ENCODE measurements at regions not wholly inside any gene's neighbourhood (a gene's known extent, or its start where the extent isn't known, plus 50 kb on each side); places are given as distances from the start of the nearest gene placed in this dataset.

DNA sequence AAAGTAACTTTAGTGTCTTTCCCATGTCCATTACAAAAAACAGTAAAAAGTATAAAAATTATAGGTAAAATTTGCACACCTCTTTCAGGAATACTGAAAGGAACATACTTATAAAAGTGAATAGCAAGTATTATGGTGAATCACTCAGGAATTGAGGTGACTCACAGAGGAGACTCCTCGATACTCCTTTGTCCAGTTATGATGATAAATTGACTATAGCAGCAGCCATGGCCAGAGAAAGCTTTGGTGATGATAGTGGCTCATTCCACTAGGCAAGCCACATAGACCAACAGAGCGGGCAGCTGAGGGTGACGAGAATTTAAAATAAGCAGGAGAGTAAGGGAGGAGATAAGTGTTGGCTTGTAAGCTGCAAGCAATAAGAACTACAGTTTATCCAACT is 1231.1 kb upstream of the CELF2 start:
- in situ Hi-C loops (cut with HindIII; ENCODE audit: low sequenced_read_pairs): no loop called here

GRCh38 chr10:9789996-9790395 is 1227.7 kb upstream of the CELF2 start:
- no peak for DNase-seq (ENCODE audit: low spot score)
- in situ Hi-C loops (cut with HindIII; ENCODE audit: low sequenced_read_pairs): no loop called here

More for the DNA sequence above, 1231.1 kb upstream of the CELF2 start:
- DNase-seq (ENCODE audit: low spot score): no peak

DNA sequence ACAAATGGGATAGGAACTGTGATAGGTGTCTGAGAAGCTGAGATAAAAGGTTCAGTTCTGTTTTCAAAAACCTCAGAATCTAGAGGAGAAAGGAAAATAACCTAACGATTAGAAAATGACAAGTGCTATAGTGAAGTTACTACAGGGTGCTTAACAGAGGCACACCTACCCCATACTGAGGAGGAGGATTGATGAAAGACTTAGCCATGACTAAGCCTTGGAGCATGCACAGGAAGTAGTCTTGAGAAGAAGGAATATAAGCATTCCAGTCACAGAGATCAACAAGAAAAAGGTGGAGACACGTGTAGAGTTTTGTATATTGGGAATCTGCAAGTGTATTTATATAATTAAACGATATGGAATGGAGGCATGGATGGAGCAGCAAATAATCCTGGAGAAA is 1225.5 kb upstream of the CELF2 start:
- in situ Hi-C loops (cut with HindIII; ENCODE audit: low sequenced_read_pairs): no loop called here
- no peak for DNase-seq (ENCODE audit: low spot score)

DNA sequence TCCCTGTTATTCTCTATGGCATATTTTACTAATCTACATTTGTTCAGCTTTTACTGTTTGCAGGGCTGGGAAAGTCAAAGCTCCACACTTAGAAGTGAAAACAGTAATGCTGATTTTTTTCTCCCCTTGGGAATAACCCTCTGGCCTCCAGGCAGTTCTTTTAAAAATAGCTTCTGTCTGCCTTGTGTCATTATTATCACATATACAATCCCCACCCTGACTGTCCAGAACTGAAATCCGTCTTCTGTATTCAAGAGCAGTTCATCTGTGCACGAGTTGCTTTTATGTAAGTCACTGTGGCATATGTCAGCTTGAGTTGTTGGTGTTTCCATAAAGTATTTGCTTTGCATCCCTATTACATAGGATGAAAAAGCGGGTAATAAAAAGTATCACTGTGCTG is 1221.1 kb upstream of the CELF2 start:
- in situ Hi-C loops (cut with HindIII; ENCODE audit: low sequenced_read_pairs): no loop called here
- DNase-seq (ENCODE audit: low spot score): no peak

DNA sequence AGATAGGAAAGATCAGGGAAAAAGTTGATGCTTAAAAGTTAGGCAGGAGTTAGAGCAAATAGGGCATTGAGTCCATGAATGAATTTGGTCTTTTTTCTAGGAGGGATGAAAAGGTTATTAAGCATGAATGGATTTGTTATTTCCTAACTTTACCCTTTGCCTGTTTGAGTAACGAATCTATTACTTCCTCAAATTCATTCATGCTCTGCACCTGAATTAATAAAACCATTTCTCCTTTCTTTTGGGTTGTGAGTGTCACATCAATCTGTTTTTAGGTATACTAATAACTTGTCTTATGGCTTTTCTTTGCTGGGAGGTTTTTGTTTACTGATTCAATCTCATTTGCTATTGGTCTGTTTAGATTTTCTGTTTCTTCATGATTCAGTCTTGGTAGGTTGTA is 1217.7 kb upstream of the CELF2 start:
- in situ Hi-C loops (cut with HindIII; ENCODE audit: low sequenced_read_pairs): no loop called here
- no peak for DNase-seq (ENCODE audit: low spot score)

- DNase-seq (ENCODE audit: low spot score): no peak
- in situ Hi-C loops (cut with HindIII; ENCODE audit: low sequenced_read_pairs): no loop called here
These were observed 1217.1 kb upstream of the CELF2 start for GRCh38 chr10:9800571-9800970.

GRCh38 chr10:9807846-9808245 is 1209.8 kb upstream of the CELF2 start:
- in situ Hi-C loops (cut with HindIII; ENCODE audit: low sequenced_read_pairs): no loop called here
- no peak for DNase-seq (ENCODE audit: low spot score)

- no peak for DNase-seq (ENCODE audit: low spot score)
- in situ Hi-C loops (cut with HindIII; ENCODE audit: low sequenced_read_pairs): no loop called here
These were observed 1206.1 kb upstream of the CELF2 start for GRCh38 chr10:9811601-9812000.

DNA sequence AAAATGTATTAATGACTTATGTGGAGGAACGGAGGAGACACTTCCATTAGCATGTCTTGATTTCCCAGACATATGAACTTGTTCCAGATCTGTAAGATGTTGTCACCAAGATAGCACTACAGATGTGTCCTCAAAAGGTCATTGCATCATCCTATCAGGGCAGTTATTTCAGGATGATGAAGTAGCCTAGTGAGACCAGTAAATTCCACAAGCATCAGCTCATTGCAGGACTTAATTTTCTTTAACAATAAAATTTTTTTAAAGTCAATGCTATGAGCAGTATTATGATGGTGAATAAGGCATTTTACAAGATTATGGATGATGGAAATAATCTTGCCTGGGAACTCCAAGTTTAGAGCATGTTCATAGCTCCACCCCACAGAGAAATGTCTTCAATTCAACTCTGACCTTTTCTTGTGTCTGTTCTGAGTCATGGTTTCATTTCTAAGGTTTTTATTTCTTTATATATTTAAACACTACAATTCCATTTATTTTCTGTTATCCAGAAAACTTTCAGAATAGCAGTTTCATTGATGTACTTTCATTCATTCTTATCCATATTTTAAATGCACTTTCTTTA is 1203.3 kb upstream of the CELF2 start:
- in situ Hi-C loops (cut with HindIII; ENCODE audit: low sequenced_read_pairs): no loop called here
- DNase-seq (ENCODE audit: low spot score): no peak

GRCh38 chr10:9819756-9820494 is 1197.7 kb upstream of the CELF2 start:
- in situ Hi-C loops (cut with HindIII; ENCODE audit: low sequenced_read_pairs): no loop called here
- no peak for DNase-seq (ENCODE audit: low spot score)

- in situ Hi-C loops (cut with HindIII; ENCODE audit: low sequenced_read_pairs): no loop called here
- no peak for DNase-seq (ENCODE audit: low spot score)
These were observed 1194.3 kb upstream of the CELF2 start for GRCh38 chr10:9823268-9823930.

DNA sequence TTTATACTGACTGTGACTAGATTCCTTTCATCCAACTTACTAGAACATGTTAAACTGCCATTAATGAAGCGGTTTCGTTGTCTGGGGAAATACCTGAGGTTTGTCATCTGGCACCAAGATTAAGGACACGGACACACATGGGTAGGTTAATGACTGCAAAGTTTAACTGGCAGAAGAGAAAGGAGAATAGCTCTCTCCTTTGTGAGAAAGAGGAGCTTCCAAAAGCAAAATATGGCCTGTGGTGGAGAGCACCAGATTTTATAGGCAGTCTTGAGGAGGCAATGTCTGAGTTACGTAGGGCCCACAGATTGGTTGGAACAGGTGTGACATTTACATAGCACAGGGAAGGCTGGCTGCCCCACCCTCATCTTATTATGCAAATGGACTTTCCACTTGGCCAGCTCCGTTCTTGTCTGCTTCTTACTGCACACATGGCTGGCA is 1193.0 kb upstream of the CELF2 start:
- in situ Hi-C loops (cut with HindIII; ENCODE audit: low sequenced_read_pairs): no loop called here
- DNase-seq (ENCODE audit: low spot score): no peak

DNA sequence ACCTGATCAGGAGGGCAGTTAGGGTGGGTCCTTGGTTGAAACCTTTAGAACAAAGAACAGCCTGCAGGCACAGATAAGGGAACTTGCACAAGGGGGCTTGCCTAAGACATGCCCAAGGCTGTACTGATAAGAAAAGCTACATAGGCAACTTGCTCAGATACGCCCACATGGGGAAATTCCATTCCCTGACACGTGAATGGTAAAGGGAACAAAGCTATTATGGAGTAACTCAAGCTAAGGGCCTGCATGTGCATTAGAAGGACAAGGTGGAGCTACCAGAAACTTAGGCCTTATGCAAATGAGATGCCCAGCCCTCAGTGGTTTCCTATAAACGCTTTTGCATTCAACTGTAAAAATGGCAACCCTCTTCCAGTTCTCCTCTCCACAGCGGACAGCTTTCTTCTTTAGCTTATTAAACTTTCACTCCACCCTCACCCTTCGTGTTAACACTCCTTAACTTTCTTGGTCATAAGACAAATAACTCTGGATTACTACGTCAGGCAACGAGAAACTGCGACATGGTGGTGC is 1192.1 kb upstream of the CELF2 start:
- in situ Hi-C loops (cut with HindIII; ENCODE audit: low sequenced_read_pairs): no loop called here
- DNase-seq (ENCODE audit: low spot score): no peak

DNA sequence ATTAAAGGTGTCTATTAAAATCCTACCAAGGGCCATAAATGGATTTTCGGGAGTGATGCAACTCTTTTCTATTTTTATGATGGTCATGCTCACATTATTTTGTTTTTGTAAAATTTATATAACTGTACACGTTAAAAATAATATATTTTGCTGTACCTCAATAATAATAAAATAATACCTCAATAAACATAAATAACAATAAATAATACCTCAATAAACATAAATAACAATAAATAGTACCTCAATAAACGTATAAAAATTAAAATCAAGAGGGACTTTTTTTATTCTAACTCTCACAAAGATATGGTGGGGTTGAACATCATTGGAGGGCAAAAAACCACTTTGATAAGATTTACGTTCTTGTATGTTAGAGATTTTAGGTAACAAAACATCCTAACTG is 1189.6 kb upstream of the CELF2 start:
- in situ Hi-C loops (cut with HindIII; ENCODE audit: low sequenced_read_pairs): no loop called here
- DNase-seq (ENCODE audit: low spot score): no peak

- in situ Hi-C loops (cut with HindIII; ENCODE audit: low sequenced_read_pairs): no loop called here
- no peak for DNase-seq (ENCODE audit: low spot score)
These were observed 1183.7 kb upstream of the CELF2 start for GRCh38 chr10:9833942-9834341.

DNA sequence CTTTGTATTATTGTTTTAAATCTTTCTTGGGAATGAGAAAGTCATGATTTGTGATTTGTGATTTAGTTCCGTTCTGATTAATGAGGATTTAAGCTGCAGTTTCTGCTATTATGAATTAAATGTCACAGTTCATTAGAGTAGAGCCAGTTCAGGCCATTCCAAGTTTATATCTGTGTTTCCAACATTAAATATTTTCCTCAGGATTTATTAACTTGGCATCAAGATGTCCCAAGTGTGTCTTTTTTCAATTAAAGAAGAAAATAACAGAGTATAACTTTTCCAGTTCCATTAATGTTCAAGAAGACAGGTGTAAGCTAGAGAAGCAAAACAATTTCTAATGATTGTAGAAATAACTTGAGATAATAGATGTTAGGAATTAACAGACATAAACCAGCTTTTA is 1183.2 kb upstream of the CELF2 start:
- DNase-seq (ENCODE audit: low spot score): no peak
- in situ Hi-C loops (cut with HindIII; ENCODE audit: low sequenced_read_pairs): no loop called here

GRCh38 chr10:9845075-9845474 is 1172.6 kb upstream of the CELF2 start:
- DNase-seq (ENCODE audit: low spot score): no peak
- in situ Hi-C loops (cut with HindIII; ENCODE audit: low sequenced_read_pairs): no loop called here

DNA sequence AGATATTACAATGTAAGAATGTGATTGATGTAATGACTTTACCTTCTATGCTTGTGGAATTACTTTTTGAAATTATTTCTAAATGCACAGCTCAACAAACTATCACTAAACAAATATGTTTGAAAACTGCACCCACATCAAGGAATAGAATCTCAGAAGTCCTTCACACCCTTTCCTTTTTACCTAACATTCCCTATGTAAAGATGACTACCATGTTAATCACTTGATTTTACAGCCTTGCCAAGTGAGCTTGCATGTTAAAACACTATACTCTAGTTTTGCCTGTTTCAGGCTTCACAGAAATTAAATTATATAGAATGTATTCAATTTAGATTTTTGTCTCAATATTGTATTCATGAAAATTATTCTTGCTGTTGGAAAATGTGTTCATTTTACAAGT is 1169.4 kb upstream of the CELF2 start:
- in situ Hi-C loops (cut with HindIII; ENCODE audit: low sequenced_read_pairs): no loop called here
- no peak for DNase-seq (ENCODE audit: low spot score)

- DNase-seq (ENCODE audit: low spot score): no peak
- in situ Hi-C loops (cut with HindIII; ENCODE audit: low sequenced_read_pairs): no loop called here
These were observed 1168.7 kb upstream of the CELF2 start for GRCh38 chr10:9848981-9849380.

DNA sequence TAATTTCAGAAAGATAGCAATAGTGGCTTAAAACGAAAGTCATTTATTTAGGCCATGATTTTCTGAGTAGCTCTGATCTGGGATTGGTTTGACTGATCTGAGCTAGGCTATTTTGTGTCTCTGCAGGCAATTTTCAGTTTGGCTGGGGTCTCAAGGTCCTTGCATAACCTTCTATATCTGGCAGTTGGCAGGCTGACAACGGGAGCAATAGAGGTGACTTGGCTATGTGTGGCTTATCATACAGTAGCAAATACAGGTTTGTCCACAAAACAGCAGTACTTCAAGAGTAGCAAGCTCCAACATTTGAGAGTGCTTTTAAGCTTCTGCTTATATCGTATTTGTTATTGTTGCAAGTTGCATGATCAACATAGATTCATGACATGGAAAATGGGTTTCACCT is 1167.3 kb upstream of the CELF2 start:
- DNase-seq (ENCODE audit: low spot score): no peak
- in situ Hi-C loops (cut with HindIII; ENCODE audit: low sequenced_read_pairs): no loop called here
